ENCODE measurements at regions not wholly inside any gene's neighbourhood (a gene's known extent, or its start where the extent isn't known, plus 50 kb on each side); places are given as distances from the start of the nearest gene placed in this dataset.

DNA sequence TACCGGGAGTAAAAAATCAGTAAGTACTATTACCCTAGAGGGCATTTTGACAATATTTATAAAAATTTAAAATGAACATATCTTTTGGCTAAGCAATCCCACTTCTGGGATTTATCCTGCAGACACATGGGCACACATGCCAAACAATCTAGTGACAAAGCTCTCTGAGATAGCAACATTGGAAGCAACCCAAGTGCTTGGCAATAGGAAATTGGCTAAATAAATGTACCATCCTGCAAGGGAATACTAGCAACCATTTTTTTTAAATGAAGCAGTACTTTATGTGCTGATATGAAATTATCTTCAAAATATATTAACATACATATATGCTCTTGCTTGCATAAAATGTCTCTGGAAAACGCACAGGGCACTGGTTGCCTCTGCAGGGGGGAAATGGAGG is 133.8 kb downstream of the SNX5 start:
- WGBS, 2 donors: 41 to 42% methylated on average over 2 of the region's 2 CpGs
- H3K27ac ChIP-seq: no peak overlapping the region
- intact Hi-C loops (cut with DNase I): no loop called here
- DNase-seq (no peak), FAIRE-seq (no peak), ATAC-seq (peak in 2 of 4 donors; percentile 58 to 64)
- H3K4me1 ChIP-seq: peaks cover 0 to 11% (median 5%) of the 10 kb centered on the region in 3 donors
- H3K4me3 ChIP-seq: no peak overlapping the region
- TF ChIP-seq, protein P1, sequence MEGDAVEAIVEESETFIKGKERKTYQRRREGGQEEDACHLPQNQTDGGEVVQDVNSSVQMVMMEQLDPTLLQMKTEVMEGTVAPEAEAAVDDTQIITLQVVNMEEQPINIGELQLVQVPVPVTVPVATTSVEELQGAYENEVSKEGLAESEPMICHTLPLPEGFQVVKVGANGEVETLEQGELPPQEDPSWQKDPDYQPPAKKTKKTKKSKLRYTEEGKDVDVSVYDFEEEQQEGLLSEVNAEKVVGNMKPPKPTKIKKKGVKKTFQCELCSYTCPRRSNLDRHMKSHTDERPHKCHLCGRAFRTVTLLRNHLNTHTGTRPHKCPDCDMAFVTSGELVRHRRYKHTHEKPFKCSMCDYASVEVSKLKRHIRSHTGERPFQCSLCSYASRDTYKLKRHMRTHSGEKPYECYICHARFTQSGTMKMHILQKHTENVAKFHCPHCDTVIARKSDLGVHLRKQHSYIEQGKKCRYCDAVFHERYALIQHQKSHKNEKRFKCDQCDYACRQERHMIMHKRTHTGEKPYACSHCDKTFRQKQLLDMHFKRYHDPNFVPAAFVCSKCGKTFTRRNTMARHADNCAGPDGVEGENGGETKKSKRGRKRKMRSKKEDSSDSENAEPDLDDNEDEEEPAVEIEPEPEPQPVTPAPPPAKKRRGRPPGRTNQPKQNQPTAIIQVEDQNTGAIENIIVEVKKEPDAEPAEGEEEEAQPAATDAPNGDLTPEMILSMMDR (IDR thresholded peaks at IDR 0.05): no peak
- no peaks in the 10 kb centered on the region for H3K9me3 ChIP-seq
- H3K36me3 ChIP-seq: no peaks in the 10 kb centered on the region
- H3K27me3 ChIP-seq: no peaks in the 10 kb centered on the region

DNA sequence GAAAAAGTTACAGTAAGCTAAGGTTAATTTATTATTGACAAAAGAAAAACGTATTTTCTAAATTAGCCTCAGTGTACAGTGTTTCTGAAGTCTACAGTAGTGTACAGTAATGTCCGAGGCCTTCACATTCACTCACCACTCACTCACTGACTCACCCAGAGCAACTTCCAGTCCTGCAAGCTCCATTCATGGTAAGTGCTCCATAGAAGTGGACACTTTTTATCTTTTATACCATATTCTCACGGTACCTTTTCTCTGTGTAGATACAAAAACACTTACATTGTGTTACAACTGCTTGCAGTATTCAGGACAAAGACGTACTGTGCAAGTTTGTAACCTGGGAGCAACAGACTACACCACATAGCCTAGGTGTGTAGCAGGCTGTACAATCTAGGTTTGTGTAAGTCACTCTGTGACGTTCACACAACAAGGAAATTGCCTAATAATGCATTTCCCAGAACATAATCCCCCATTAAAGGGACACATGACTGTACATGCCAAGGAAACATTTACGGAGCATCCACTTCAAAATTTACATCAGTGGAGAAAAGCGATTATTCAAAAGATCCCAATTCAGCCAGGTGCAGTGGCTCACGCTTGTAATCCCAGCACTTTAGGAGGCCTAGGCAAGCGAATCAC is 133.4 kb downstream of the BANF2 start:
- TF ChIP-seq, protein P1 (IDR thresholded peaks at IDR 0.05): no peak
- DNase-seq (no peak), FAIRE-seq (no peak), ATAC-seq (no peak)
- Histone ChIP-seq H3K27me3 (no peaks in the 10 kb centered on the region), H3K27ac (no peak overlapping the region), H3K36me3 (no peaks in the 10 kb centered on the region), H3K9me3 (no peaks in the 10 kb centered on the region), H3K4me3 (no peak overlapping the region), H3K4me1 (peaks cover 0 to 11% (median 5%) of the 10 kb centered on the region in 3 donors)
- WGBS, 2 donors: 90 to 91% methylated on average over 9 of the region's 9 CpGs
- intact Hi-C loops (cut with DNase I): no loop called here

DNA sequence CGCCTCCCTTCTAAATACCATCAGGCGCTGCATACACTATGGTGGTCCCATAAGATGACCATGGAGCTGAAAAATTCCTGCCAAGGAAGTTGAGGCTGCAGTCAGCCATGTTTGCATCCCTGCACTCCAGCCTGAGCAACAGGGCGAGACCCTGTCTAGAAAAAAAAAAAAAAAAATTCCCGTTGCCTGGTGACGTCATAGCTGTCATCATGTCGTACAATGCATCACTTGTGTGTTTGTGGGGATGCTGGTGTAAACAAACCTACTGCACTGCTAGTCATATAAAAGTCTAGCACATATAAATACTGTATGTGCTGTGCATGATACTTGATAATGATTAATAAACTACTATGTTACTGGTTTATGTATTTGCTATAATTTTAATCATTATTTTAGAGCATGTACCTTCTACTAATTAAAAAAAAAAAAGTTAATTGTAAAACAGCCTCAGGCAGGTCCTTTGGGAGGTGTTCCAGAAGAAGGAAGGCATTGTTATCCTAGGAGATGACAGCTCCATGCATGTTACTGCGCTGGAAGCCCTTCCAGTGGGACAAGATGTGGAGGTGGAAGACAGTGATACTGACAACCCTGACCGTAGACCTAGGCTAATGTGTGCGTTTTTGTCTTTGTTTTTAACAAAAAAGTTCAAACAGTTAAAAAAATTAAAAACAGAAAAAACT is 132.6 kb downstream of the BANF2 start:
- H3K9me3 ChIP-seq: no peaks in the 10 kb centered on the region
- no peak for DNase-seq
- H3K4me3 ChIP-seq: no peak overlapping the region
- intact Hi-C loops (cut with DNase I): no loop called here
- TF ChIP-seq, protein P1 (IDR thresholded peaks at IDR 0.05): no peak
- peaks cover 0 to 11% (median 5%) of the 10 kb centered on the region in 3 donors for H3K4me1 ChIP-seq
- H3K36me3 ChIP-seq: no peaks in the 10 kb centered on the region
- FAIRE-seq: no peak
- no peak overlapping the region for H3K27ac ChIP-seq
- no peaks in the 10 kb centered on the region for H3K27me3 ChIP-seq
- WGBS, 2 donors: 84 to 87% methylated on average over 9 of the region's 9 CpGs
- ATAC-seq: no peak

DNA sequence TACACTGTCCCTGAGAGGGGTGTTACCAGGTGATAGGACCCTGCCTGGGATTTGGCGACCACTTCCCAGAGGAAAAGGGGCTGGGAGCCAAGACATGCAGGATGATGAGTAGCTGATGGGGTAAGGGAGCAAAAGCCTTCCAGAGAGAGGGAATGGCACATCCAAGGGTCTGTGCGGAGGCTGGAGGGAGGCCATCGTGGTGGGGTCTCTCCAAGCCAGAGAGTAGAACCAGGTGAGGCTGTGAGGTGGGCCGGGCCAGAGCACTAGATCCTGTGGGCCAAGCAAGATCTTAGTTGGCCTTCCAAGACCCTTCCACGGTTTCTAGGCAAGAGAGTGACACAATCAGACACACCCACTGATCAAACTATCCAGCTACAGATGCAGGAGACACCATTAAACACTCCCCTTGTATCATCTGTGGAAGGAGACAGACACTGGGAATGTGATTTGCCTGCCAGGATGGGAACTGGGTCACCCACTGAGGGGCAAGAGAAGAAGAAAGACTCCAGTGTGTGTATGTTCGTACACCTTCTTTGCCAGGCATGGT is 128.9 kb downstream of the BANF2 start:
- peaks cover 6 to 9% (median 6%) of the 10 kb centered on the region in 3 donors for H3K4me1 ChIP-seq
- H3K4me3 ChIP-seq: no peak overlapping the region
- ATAC-seq (no peak), DNase-seq (peak in 1 of 6 donors; percentile 28), FAIRE-seq (no peak)
- H3K36me3 ChIP-seq: no peaks in the 10 kb centered on the region
- no peaks in the 10 kb centered on the region for H3K27me3 ChIP-seq
- H3K27ac ChIP-seq: no peak overlapping the region
- TF ChIP-seq, protein P1 (IDR thresholded peaks at IDR 0.05): no peak
- WGBS, 2 donors: 90 to 92% methylated on average over 6 of the region's 6 CpGs
- H3K9me3 ChIP-seq: no peaks in the 10 kb centered on the region
- intact Hi-C loops (cut with DNase I): no loop called here

All from pancreas (tissue), 10 donors.